ENCODE measurements at regions not wholly inside any gene's neighbourhood (a gene's known extent, or its start where the extent isn't known, plus 50 kb on each side); places are given as distances from the start of the nearest gene placed in this dataset.

DNA sequence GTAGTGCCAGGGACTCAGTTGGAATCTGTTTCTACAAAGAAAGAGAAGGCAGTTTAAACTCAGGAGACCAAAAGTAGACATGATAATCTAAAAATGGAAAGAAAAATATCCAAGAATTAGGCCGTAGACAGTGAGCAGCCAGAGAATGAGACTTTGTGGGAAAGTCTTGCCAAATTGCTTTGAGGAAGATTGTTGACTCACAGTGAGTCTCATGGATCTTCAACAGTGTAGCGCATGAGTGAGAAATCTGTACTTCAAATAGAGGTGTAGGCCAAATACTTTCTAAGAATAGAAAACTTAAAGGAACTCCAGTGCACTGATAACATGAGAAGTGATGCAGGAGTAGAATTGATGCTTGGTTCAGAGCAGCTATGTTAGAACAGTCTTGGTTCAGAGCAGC is 284.5 kb downstream of the HTR1B start:
- DNase-seq (ENCODE audit: low read depth, low spot score): peak; percentile 3
- ChIA-PET CTCF (no interaction called here), POLR2A (no interaction called here)
- Histone ChIP-seq H3K27me3 (ENCODE audit: control insufficient read depth, insufficient read depth, low read length) (no peaks in the 10 kb centered on the region), H3K9me3 (ENCODE audit: control insufficient read depth, insufficient read depth, low read length) (peaks cover 6% of the 10 kb centered on the region), H3K27ac (ENCODE audit: low read depth, low read length) (no peak overlapping the region), H3K4me3 (ENCODE audit: low read depth, low read length) (no peak overlapping the region)
- TF ChIP-seq, protein P1, sequence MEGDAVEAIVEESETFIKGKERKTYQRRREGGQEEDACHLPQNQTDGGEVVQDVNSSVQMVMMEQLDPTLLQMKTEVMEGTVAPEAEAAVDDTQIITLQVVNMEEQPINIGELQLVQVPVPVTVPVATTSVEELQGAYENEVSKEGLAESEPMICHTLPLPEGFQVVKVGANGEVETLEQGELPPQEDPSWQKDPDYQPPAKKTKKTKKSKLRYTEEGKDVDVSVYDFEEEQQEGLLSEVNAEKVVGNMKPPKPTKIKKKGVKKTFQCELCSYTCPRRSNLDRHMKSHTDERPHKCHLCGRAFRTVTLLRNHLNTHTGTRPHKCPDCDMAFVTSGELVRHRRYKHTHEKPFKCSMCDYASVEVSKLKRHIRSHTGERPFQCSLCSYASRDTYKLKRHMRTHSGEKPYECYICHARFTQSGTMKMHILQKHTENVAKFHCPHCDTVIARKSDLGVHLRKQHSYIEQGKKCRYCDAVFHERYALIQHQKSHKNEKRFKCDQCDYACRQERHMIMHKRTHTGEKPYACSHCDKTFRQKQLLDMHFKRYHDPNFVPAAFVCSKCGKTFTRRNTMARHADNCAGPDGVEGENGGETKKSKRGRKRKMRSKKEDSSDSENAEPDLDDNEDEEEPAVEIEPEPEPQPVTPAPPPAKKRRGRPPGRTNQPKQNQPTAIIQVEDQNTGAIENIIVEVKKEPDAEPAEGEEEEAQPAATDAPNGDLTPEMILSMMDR (IDR thresholded peaks at IDR 0.05; ENCODE audit: low read depth, low read length): no peak

- ChIA-PET CTCF (no interaction called here), POLR2A (no interaction called here)
- Histone ChIP-seq H3K27me3 (ENCODE audit: control insufficient read depth, insufficient read depth, low read length) (no peaks in the 10 kb centered on the region), H3K9me3 (ENCODE audit: control insufficient read depth, insufficient read depth, low read length) (peaks cover 8% of the 10 kb centered on the region), H3K4me3 (ENCODE audit: low read depth, low read length) (no peak overlapping the region), H3K27ac (ENCODE audit: low read depth, low read length) (no peak overlapping the region)
- DNase-seq (ENCODE audit: low read depth, low spot score): no peak
- TF ChIP-seq, protein P1 (IDR thresholded peaks at IDR 0.05; ENCODE audit: low read depth, low read length): no peak
Measured at GRCh38 chr6:77177470-77177869, 285.8 kb downstream of the HTR1B start.

- Histone ChIP-seq H3K4me3 (ENCODE audit: low read depth, low read length) (no peak overlapping the region), H3K27me3 (ENCODE audit: control insufficient read depth, insufficient read depth, low read length) (no peaks in the 10 kb centered on the region), H3K27ac (ENCODE audit: low read depth, low read length) (no peak overlapping the region), H3K9me3 (ENCODE audit: control insufficient read depth, insufficient read depth, low read length) (peaks cover 11% of the 10 kb centered on the region)
- POLR2A ChIA-PET: no interaction called here
- CTCF ChIA-PET: interaction anchor here (0.6 kb wide), 1 partner anchor 287 kb away, joined by 3 read pairs; no protein-coding TSS in a partner anchor
- TF ChIP-seq, protein P1 (IDR thresholded peaks at IDR 0.05; ENCODE audit: low read depth, low read length): no peak
- DNase-seq (ENCODE audit: low read depth, low spot score): no peak
Measured at GRCh38 chr6:77173472-77174074, 289.7 kb downstream of the HTR1B start.

DNA sequence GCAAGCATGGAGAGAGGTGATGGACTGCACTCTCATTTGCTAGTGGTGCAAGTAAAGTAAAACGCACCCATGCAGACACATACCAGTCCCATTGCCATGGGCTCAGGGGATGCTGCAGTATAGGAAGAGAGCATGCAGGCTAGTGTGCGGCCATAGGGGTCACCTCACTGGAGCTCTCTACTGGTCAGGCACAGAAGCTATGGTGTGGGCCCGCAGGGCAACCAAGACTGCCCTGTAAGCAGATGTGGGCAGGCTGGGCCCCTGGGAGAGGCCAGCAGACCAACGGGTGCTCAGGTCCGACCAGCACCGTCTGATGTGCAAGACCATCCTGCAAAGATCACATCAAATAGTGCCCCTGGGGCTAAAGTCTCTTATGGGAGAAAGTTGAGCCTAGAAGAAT is 290.7 kb downstream of the HTR1B start:
- DNase-seq (ENCODE audit: low read depth, low spot score): no peak
- CTCF ChIA-PET: no interaction called here
- TF ChIP-seq, protein P1 (IDR thresholded peaks at IDR 0.05; ENCODE audit: low read depth, low read length): no peak
- Histone ChIP-seq H3K4me3 (ENCODE audit: low read depth, low read length) (no peak overlapping the region), H3K27me3 (ENCODE audit: control insufficient read depth, insufficient read depth, low read length) (no peaks in the 10 kb centered on the region), H3K27ac (ENCODE audit: low read depth, low read length) (no peak overlapping the region), H3K9me3 (ENCODE audit: control insufficient read depth, insufficient read depth, low read length) (peaks cover 11% of the 10 kb centered on the region)
- POLR2A ChIA-PET: no interaction called here

DNA sequence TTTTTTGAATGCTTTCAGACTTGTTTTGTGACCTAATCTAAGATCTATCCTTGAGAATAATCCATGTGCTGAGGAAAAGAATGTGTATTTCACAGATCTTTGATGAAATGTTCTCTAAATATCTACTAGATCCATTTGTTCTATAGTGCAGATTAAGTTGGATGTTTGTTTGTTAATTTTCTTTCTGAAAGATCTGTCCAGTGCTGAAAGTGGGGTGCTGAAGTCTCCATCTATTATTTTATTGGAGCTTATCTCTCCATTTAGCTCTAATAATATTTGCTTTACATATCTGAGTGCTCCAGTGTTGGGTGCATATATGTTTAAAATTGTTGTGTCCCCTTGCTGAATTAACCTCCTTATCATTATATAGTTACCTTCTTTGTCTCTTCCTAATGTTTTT is 303.6 kb downstream of the HTR1B start:
- H3K27ac ChIP-seq (ENCODE audit: low read depth, low read length): no peak overlapping the region
- CTCF ChIA-PET: no interaction called here
- no peak overlapping the region for H3K4me3 ChIP-seq (ENCODE audit: low read depth, low read length)
- no peaks in the 10 kb centered on the region for H3K27me3 ChIP-seq (ENCODE audit: control insufficient read depth, insufficient read depth, low read length)
- no peak for DNase-seq (ENCODE audit: low read depth, low spot score)
- POLR2A ChIA-PET: no interaction called here
- TF ChIP-seq, protein P1 (IDR thresholded peaks at IDR 0.05; ENCODE audit: low read depth, low read length): no peak
- no peaks in the 10 kb centered on the region for H3K9me3 ChIP-seq (ENCODE audit: control insufficient read depth, insufficient read depth, low read length)
